ENCODE measurements at regions not wholly inside any gene's neighbourhood (a gene's known extent, or its start where the extent isn't known, plus 50 kb on each side); places are given as distances from the start of the nearest gene placed in this dataset.

GRCh38 chr1:199747984-199748383, 279.5 kb upstream of the NR5A2 start:
- no peak for DNase-seq (ENCODE audit: low spot score)

- no peak for DNase-seq (ENCODE audit: low spot score)
These were observed 276.0 kb upstream of the NR5A2 start for GRCh38 chr1:199751506-199751905.

- no peak for DNase-seq (ENCODE audit: low spot score)
These were observed 275.4 kb upstream of the NR5A2 start for GRCh38 chr1:199751962-199752687.

- no peak for DNase-seq (ENCODE audit: low spot score)
These were observed 274.9 kb upstream of the NR5A2 start for GRCh38 chr1:199752688-199753027.

GRCh38 chr1:199753513-199753912, 274.0 kb upstream of the NR5A2 start:
- DNase-seq (ENCODE audit: low spot score): no peak

- DNase-seq (ENCODE audit: low spot score): no peak
These were observed 271.4 kb upstream of the NR5A2 start for GRCh38 chr1:199756066-199756465.

GRCh38 chr1:199758626-199759255, 268.8 kb upstream of the NR5A2 start:
- no peak for DNase-seq (ENCODE audit: low spot score)

GRCh38 chr1:199759268-199759730, 268.2 kb upstream of the NR5A2 start:
- no peak for DNase-seq (ENCODE audit: low spot score)

GRCh38 chr1:199762572-199762971, 264.9 kb upstream of the NR5A2 start:
- DNase-seq (ENCODE audit: low spot score): no peak

- no peak for DNase-seq (ENCODE audit: low spot score)
These were observed 261.2 kb upstream of the NR5A2 start for GRCh38 chr1:199766218-199766792.

GRCh38 chr1:199767700-199768099, 259.8 kb upstream of the NR5A2 start:
- DNase-seq (ENCODE audit: low spot score): no peak

GRCh38 chr1:199774433-199775089, 252.9 kb upstream of the NR5A2 start:
- no peak for DNase-seq (ENCODE audit: low spot score)

GRCh38 chr1:199776768-199777497, 250.6 kb upstream of the NR5A2 start:
- no peak for DNase-seq (ENCODE audit: low spot score)

GRCh38 chr1:199778324-199778955, 249.1 kb upstream of the NR5A2 start:
- no peak for DNase-seq (ENCODE audit: low spot score)

GRCh38 chr1:199780091-199780490, 247.4 kb upstream of the NR5A2 start:
- no peak for DNase-seq (ENCODE audit: low spot score)

GRCh38 chr1:199780948-199781670, 246.4 kb upstream of the NR5A2 start:
- DNase-seq (ENCODE audit: low spot score): peak; percentile 18

GRCh38 chr1:199784138-199784895, 243.2 kb upstream of the NR5A2 start:
- DNase-seq (ENCODE audit: low spot score): no peak

GRCh38 chr1:199786695-199787094, 240.8 kb upstream of the NR5A2 start:
- DNase-seq (ENCODE audit: low spot score): no peak

GRCh38 chr1:199789141-199789540, 238.4 kb upstream of the NR5A2 start:
- no peak for DNase-seq (ENCODE audit: low spot score)

GRCh38 chr1:199791495-199791894, 236.0 kb upstream of the NR5A2 start:
- DNase-seq (ENCODE audit: low spot score): no peak
